Activated T-helper 1 cell treated with anti-CD3 and anti-CD28 coated beads, Interleukin-12 subunit alpha, Interleukin-12 subunit beta, Interleukin-2, Interleukin-4 antibody, amounts not matched to agents 30 ng/mL and 10 ng/mL and 1 ng/mL, durations not matched to agents 14 hours and 24 hours and 36 hours (primary cell): ENCODE measurements at regions not wholly inside any gene's neighbourhood (a gene's known extent, or its start where the extent isn't known, plus 50 kb on each side); places are given as distances from the start of the nearest gene placed in this dataset.

Experiments used
- DNase-seq: peaks from one replicate; pipeline ENCODE4 v3.0.0; 2021; ENCODE audit warnings: low spot score
- H3K27ac Mint-ChIP-seq: one replicate; pipeline ENCODE4 v1.8.0; 2021; ENCODE audit warnings: mild to moderate bottlenecking, mixed read lengths
- H3K27me3 Mint-ChIP-seq: one replicate; pipeline ENCODE4 v1.8.0; 2022; ENCODE audit warnings: mild to moderate bottlenecking, moderate library complexity, mixed read lengths; ENCODE audit not compliant: insufficient read depth
- H3K36me3 Mint-ChIP-seq: one replicate; pipeline ENCODE4 v1.8.0; 2021; ENCODE audit warnings: low read depth, mixed read lengths
- H3K4me1 Mint-ChIP-seq: one replicate; pipeline ENCODE4 v1.8.0; 2021; ENCODE audit warnings: low read depth, mixed read lengths
- H3K4me3 Mint-ChIP-seq: one replicate; pipeline ENCODE4 v1.8.0; 2021; ENCODE audit warnings: mild to moderate bottlenecking, moderate library complexity, mixed read lengths
- H3K9me3 Mint-ChIP-seq: one replicate; pipeline ENCODE4 v1.8.0; 2021; ENCODE audit warnings: mixed read lengths
- intact Hi-C: fragments of 100-400 bp; cut with micrococcal nuclease; formaldehyde crosslinking; loops from one replicate; pipeline ENCODE4 v1.15.1; 2024

GRCh38 chr13:107551521-107551920 is 663.8 kb downstream of the LIG4 start:
- Mint-ChIP-seq H3K27me3 (no peaks in the 10 kb centered on the region), H3K4me3 (no peak overlapping the region), H3K9me3 (no peaks in the 10 kb centered on the region), H3K4me1 (no peaks in the 10 kb centered on the region), H3K27ac (no peak overlapping the region), H3K36me3 (no peaks in the 10 kb centered on the region)
- intact Hi-C loops = no loop called here
- DNase-seq = no peak

- no peak for DNase-seq
- H3K36me3 Mint-ChIP-seq = no peaks in the 10 kb centered on the region
- no peaks in the 10 kb centered on the region for H3K4me1 Mint-ChIP-seq
- no peaks in the 10 kb centered on the region for H3K9me3 Mint-ChIP-seq
- no peak overlapping the region for H3K4me3 Mint-ChIP-seq
- intact Hi-C loops = no loop called here
- no peak overlapping the region for H3K27ac Mint-ChIP-seq
- H3K27me3 Mint-ChIP-seq = no peaks in the 10 kb centered on the region
These were observed 667.0 kb downstream of the LIG4 start for GRCh38 chr13:107548338-107548737.

GRCh38 chr13:107545946-107546502 is 669.3 kb downstream of the LIG4 start:
- H3K4me1 Mint-ChIP-seq = no peaks in the 10 kb centered on the region
- H3K27ac Mint-ChIP-seq = no peak overlapping the region
- no peak overlapping the region for H3K4me3 Mint-ChIP-seq
- DNase-seq = no peak
- intact Hi-C loops = no loop called here
- H3K36me3 Mint-ChIP-seq = no peaks in the 10 kb centered on the region
- H3K9me3 Mint-ChIP-seq = no peaks in the 10 kb centered on the region
- no peaks in the 10 kb centered on the region for H3K27me3 Mint-ChIP-seq

GRCh38 chr13:107534548-107534947 is 680.8 kb downstream of the LIG4 start:
- no peak for DNase-seq
- no peaks in the 10 kb centered on the region for H3K4me1 Mint-ChIP-seq
- H3K9me3 Mint-ChIP-seq = peaks cover 12% of the 10 kb centered on the region
- no peaks in the 10 kb centered on the region for H3K27me3 Mint-ChIP-seq
- H3K4me3 Mint-ChIP-seq = no peak overlapping the region
- intact Hi-C loops = no loop called here
- no peak overlapping the region for H3K27ac Mint-ChIP-seq
- H3K36me3 Mint-ChIP-seq = no peaks in the 10 kb centered on the region

- no peak overlapping the region for H3K4me3 Mint-ChIP-seq
- H3K27ac Mint-ChIP-seq = no peak overlapping the region
- H3K9me3 Mint-ChIP-seq = peaks cover 7% of the 10 kb centered on the region
- no peaks in the 10 kb centered on the region for H3K27me3 Mint-ChIP-seq
- H3K4me1 Mint-ChIP-seq = no peaks in the 10 kb centered on the region
- intact Hi-C loops = no loop called here
- no peaks in the 10 kb centered on the region for H3K36me3 Mint-ChIP-seq
- no peak for DNase-seq
These were observed 683.5 kb downstream of the LIG4 start for GRCh38 chr13:107531816-107532215.

GRCh38 chr13:107531180-107531579 is 684.2 kb downstream of the LIG4 start:
- Mint-ChIP-seq H3K4me3 (no peak overlapping the region), H3K27me3 (no peaks in the 10 kb centered on the region), H3K27ac (no peak overlapping the region), H3K36me3 (no peaks in the 10 kb centered on the region), H3K9me3 (peaks cover 7% of the 10 kb centered on the region), H3K4me1 (no peaks in the 10 kb centered on the region)
- no peak for DNase-seq
- intact Hi-C loops = no loop called here

- peaks cover 7% of the 10 kb centered on the region for H3K9me3 Mint-ChIP-seq
- no peak for DNase-seq
- H3K27me3 Mint-ChIP-seq = no peaks in the 10 kb centered on the region
- no peak overlapping the region for H3K4me3 Mint-ChIP-seq
- H3K27ac Mint-ChIP-seq = no peak overlapping the region
- no peaks in the 10 kb centered on the region for H3K4me1 Mint-ChIP-seq
- intact Hi-C loops = no loop called here
- H3K36me3 Mint-ChIP-seq = no peaks in the 10 kb centered on the region
These were observed 686.3 kb downstream of the LIG4 start for GRCh38 chr13:107529035-107529434.

- no peaks in the 10 kb centered on the region for H3K4me1 Mint-ChIP-seq
- DNase-seq = no peak
- intact Hi-C loops = no loop called here
- H3K9me3 Mint-ChIP-seq = peaks cover 13% of the 10 kb centered on the region
- H3K27ac Mint-ChIP-seq = no peak overlapping the region
- H3K4me3 Mint-ChIP-seq = no peak overlapping the region
- no peaks in the 10 kb centered on the region for H3K36me3 Mint-ChIP-seq
- no peaks in the 10 kb centered on the region for H3K27me3 Mint-ChIP-seq
These were observed 696.6 kb downstream of the LIG4 start for GRCh38 chr13:107518780-107519179.

- H3K4me3 Mint-ChIP-seq = no peak overlapping the region
- no peak overlapping the region for H3K27ac Mint-ChIP-seq
- no peaks in the 10 kb centered on the region for H3K4me1 Mint-ChIP-seq
- no peak for DNase-seq
- intact Hi-C loops = no loop called here
- no peaks in the 10 kb centered on the region for H3K27me3 Mint-ChIP-seq
- H3K36me3 Mint-ChIP-seq = no peaks in the 10 kb centered on the region
- H3K9me3 Mint-ChIP-seq = peaks cover 13% of the 10 kb centered on the region
These were observed 697.0 kb downstream of the LIG4 start for GRCh38 chr13:107518292-107518691.

GRCh38 chr13:107516517-107516916 is 698.8 kb downstream of the LIG4 start:
- Mint-ChIP-seq H3K27me3 (no peaks in the 10 kb centered on the region), H3K4me3 (no peak overlapping the region), H3K4me1 (no peaks in the 10 kb centered on the region), H3K36me3 (no peaks in the 10 kb centered on the region), H3K9me3 (peaks cover 9% of the 10 kb centered on the region), H3K27ac (no peak overlapping the region)
- no peak for DNase-seq
- intact Hi-C loops = no loop called here

GRCh38 chr13:107512551-107512950 is 702.8 kb downstream of the LIG4 start:
- Mint-ChIP-seq H3K27me3 (no peaks in the 10 kb centered on the region), H3K36me3 (no peaks in the 10 kb centered on the region), H3K9me3 (peaks cover 16% of the 10 kb centered on the region), H3K4me1 (no peaks in the 10 kb centered on the region), H3K4me3 (no peak overlapping the region), H3K27ac (no peak overlapping the region)
- no peak for DNase-seq
- intact Hi-C loops = no loop called here

GRCh38 chr13:107497661-107498060 is 717.7 kb downstream of the LIG4 start:
- H3K9me3 Mint-ChIP-seq = no peaks in the 10 kb centered on the region
- H3K27ac Mint-ChIP-seq = no peak overlapping the region
- no peaks in the 10 kb centered on the region for H3K27me3 Mint-ChIP-seq
- no peak for DNase-seq
- H3K4me1 Mint-ChIP-seq = no peaks in the 10 kb centered on the region
- H3K36me3 Mint-ChIP-seq = no peaks in the 10 kb centered on the region
- no peak overlapping the region for H3K4me3 Mint-ChIP-seq
- intact Hi-C loops = no loop called here

- no peak for DNase-seq
- Mint-ChIP-seq H3K27ac (no peak overlapping the region), H3K4me1 (no peaks in the 10 kb centered on the region), H3K36me3 (no peaks in the 10 kb centered on the region), H3K9me3 (peaks cover 28% of the 10 kb centered on the region), H3K27me3 (no peaks in the 10 kb centered on the region), H3K4me3 (no peak overlapping the region)
- intact Hi-C loops = no loop called here
These were observed 722.1 kb downstream of the LIG4 start for GRCh38 chr13:107493266-107493665.

GRCh38 chr13:107482688-107483087 is 732.6 kb downstream of the LIG4 start:
- intact Hi-C loops = no loop called here
- Mint-ChIP-seq H3K9me3 (no peaks in the 10 kb centered on the region), H3K27me3 (no peaks in the 10 kb centered on the region), H3K27ac (no peak overlapping the region), H3K36me3 (no peaks in the 10 kb centered on the region), H3K4me3 (no peak overlapping the region), H3K4me1 (no peaks in the 10 kb centered on the region)
- DNase-seq = no peak
